Endothelial cell of hepatic sinusoid (primary cell): ENCODE measurements at regions not wholly inside any gene's neighbourhood (a gene's known extent, or its start where the extent isn't known, plus 50 kb on each side); places are given as distances from the start of the nearest gene placed in this dataset.
"Not testable (repeated sequence)": the region's sequence is repeated elsewhere in the genome, so short reads cannot be mapped to it uniquely, and the experiment has no call there.

ENCODE experiments used
- in situ Hi-C: cut with HindIII; loops from 2 replicates; pipeline ENCODE4 v1.10.0; 2017; ENCODE audit warnings: low sequenced_read_pairs

- in situ Hi-C loops, result no loop called here
These were observed 101.4 kb downstream of the TNFAIP3 start for GRCh38 chr6:137968455-137968804.

- in situ Hi-C loops, result no loop called here
These were observed 101.8 kb downstream of the TNFAIP3 start for GRCh38 chr6:137968901-137969300.

GRCh38 chr6:137969874-137970273, 102.8 kb downstream of the TNFAIP3 start:
- in situ Hi-C loops, result no loop called here

DNA sequence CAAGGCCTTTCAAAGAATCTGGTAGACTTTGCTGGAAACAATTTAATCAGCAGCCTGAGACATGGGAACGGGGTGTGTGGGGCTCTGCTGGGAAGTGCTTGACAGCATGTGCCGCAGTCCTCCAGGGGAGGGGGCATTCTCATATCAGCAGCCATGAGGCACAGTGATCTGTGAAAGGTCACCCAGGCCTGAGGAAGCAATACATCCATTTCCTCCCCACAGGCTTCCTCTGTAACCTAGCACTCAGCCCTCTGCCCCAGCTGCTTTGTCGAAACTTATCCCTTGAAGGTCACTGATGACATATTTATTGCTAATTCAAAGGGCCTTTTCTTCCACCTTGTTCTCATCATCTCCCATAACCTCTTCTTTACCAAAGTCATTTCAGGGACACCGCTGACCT, 103.3 kb downstream of the TNFAIP3 start:
- in situ Hi-C loops, result no loop called here

DNA sequence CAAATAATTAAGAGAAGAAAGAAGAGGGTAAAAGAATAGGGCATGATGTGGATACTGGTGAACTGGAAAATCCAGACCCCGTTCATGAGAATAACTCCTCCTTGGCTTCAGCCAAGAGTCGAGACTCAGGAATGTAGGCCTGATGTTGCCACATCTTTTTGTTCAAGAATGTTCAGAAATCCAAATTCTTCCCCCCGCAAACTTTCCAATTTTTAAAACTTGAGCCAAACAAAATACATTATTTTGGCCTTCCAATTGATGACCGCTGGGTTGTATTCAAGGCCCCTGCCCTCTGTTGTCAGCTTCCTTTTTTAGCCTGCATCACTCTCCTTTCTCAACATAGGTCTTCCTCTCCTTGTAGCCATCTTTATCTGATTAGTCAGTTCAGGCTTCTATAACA, 106.1 kb downstream of the TNFAIP3 start:
- in situ Hi-C loops, result no loop called here

DNA sequence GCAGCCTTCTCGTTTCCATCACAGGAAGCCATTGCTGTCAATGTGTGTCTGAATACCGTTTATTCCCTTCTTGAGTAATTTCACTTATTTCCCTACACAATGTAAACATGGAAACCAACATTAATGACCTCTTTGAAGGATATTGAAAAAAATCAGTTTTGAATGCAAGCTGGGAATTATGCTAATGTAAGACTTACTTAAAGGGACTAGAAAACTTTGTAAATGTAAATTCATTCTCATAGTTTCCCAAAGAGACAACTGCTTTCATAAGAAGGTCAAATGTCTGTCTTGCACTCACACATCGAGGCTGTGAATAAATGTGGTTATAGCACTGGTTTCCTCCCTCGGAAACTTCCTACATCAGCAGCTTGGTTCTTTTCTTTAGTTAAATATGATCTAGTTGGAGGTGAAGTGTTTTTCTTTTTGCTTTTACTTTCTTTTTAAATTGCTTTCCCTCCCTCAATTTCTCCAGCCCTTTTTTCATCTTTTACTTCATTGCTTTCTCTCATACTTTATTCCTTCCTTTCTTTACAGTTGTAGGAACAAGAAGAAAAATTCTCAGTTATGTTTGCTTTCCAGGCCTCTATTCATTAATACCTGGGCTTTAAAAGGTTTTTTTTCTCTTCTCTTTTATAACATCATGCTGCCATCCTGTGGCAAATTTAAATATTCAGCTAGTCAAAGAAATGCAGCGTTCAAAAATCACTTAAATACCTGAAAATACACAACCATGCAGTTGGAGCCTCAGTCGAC, 108.3 kb downstream of the TNFAIP3 start:
- in situ Hi-C loops, result no loop called here

GRCh38 chr6:137976430-137976829, 109.4 kb downstream of the TNFAIP3 start:
- in situ Hi-C loops, result no loop called here

GRCh38 chr6:137977206-137977605, 110.1 kb downstream of the TNFAIP3 start:
- in situ Hi-C loops, result no loop called here

GRCh38 chr6:137977814-137978213, 110.8 kb downstream of the TNFAIP3 start:
- in situ Hi-C loops, result no loop called here

- in situ Hi-C loops, result no loop called here
These were observed 111.3 kb downstream of the TNFAIP3 start for GRCh38 chr6:137978252-137978896.

GRCh38 chr6:137979263-137979662, 112.2 kb downstream of the TNFAIP3 start:
- in situ Hi-C loops, result not testable (repeated sequence)

DNA sequence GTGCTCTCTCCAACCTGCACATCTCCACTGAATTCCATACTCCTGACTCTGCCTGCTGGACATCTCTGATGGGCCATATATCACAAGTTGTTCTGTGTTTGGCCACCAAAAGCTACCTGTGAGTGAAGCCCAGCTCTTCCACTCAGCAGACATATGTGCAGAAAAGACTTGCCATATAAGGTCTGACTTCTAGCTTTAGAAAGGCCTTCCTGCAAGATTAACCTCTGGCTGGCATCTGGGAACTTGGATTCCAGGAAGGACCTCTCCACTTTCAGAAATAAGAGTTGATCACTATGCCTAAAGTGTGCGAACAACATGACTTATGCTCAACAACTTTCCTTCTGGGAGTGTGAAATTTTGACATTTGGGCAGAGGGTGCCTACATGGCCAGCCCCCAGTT, 113.7 kb downstream of the TNFAIP3 start:
- in situ Hi-C loops, result no loop called here

DNA sequence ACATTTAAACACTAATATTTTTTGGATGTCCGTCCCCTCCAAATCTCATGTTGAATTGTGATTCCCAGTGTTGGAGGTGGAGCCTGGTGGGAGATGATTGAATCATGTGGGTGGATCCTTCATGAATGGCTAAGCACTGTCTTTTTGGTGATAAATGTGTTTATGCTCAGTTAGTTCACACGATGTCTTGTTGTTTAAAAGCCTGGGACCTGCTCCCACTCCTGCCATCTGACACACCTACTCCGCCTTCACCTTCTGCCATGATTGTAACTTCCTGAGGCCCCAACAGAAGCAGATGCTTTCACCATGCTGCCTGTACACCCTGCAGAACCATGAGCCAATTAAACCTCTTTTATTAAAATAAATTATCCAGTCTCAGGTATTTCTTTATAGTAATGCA, 114.7 kb downstream of the TNFAIP3 start:
- in situ Hi-C loops, result no loop called here

DNA sequence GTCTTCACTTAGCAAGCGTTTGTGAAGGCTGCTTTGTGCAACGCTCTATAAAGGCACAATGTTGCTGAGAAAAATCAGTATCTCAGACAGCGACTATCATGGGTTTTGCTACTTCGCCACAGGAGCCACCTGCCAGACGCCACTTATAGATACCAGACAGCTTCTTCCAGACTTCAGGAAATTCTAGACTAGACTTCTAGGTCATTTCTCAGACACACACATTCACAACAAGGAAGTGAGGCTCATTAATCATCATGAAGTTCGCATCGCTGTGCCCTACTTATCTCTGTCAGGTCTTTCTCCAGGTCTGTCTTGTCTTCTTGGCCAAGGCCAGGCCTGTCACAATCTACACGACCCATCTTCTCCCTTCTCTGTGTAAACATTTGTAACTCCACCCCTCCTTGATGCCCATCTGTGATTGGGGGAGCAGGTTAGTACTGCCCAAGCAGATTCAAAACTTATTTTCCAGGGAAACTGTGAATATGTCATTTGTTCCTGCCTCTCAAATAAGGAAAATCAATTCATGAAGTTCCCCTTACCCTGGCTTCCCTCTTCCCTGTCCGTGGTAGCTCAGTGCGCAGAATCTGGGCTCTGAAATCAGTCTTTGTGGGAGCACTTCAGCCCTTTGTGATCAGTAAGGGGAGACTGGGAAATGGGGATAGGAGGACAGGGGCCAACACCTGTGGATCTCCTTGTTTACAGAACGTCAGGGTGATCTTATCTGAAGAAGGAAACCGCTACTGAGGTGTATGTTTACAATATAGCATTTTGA, 115.5 kb downstream of the TNFAIP3 start:
- in situ Hi-C loops, result no loop called here

- in situ Hi-C loops, result no loop called here
These were observed 116.2 kb downstream of the TNFAIP3 start for GRCh38 chr6:137983269-137983668.

- in situ Hi-C loops, result no loop called here
These were observed 117.6 kb downstream of the PERP start for GRCh38 chr6:137989664-137990063.

GRCh38 chr6:137995371-137995770, 111.8 kb downstream of the PERP start:
- in situ Hi-C loops, result no loop called here

GRCh38 chr6:137998461-137999019, 108.7 kb downstream of the PERP start:
- in situ Hi-C loops, result no loop called here

- in situ Hi-C loops, result no loop called here
These were observed 107.4 kb downstream of the PERP start for GRCh38 chr6:137999815-138000214.

- in situ Hi-C loops, result no loop called here
These were observed 106.3 kb downstream of the PERP start for GRCh38 chr6:138000941-138001340.

DNA sequence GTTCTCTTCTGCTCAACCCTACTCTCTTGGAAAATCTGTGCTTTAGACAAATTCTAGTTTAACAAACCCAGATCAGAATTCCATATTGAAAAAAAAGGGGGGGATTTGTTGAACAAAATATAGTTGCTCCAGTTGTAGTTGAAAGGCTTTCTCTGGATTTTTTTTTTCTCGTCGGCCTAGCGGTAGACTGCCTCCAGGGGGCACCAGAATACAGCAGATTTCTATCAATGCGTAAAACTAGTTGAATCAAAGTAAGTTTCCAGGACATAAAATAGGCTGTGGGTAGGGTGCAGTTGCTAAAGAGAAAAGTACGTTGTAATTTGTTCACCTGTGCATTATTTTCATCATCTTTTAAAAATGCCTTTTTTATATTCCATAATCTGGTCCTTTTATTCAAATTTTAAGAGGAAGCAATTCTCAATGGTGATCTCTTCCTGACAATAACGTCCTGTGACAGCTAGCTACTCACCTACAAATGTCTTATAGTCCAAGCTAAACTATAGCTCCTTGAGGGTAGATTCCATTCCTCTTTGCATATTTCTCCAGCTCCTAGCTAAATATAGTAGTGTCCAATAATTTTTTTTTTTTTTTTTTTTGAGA, 105.4 kb downstream of the PERP start:
- in situ Hi-C loops, result no loop called here
